Neuronal stem cell (in vitro differentiated cells): ENCODE measurements at regions not wholly inside any gene's neighbourhood (a gene's known extent, or its start where the extent isn't known, plus 50 kb on each side); places are given as distances from the start of the nearest gene placed in this dataset.

Source experiments
- DNase-seq: peaks from one replicate; pipeline ENCODE4 v3.0.0-alpha.2; 2013; ENCODE audit warnings: low spot score
- H2AFZ ChIP-seq: one replicate; pipeline ENCODE4 v1.6.1; 2013; ENCODE audit warnings: mild to moderate bottlenecking, low read length, inconsistent platforms
- H2AK5ac ChIP-seq: 2 replicates; pipeline ENCODE4 v1.6.1; 2013; ENCODE audit warnings: low read depth, mild to moderate bottlenecking, inconsistent platforms, low read length, moderate library complexity, mixed read lengths
- H2BK120ac ChIP-seq: 2 replicates; pipeline ENCODE4 v1.6.1; 2013; ENCODE audit warnings: low read depth, mild to moderate bottlenecking, inconsistent platforms, low read length, moderate library complexity, mixed read lengths
- H2BK12ac ChIP-seq: one replicate; pipeline ENCODE4 v1.6.1; 2013; ENCODE audit warnings: low read length, inconsistent platforms
- H2BK15ac ChIP-seq: 2 replicates; pipeline ENCODE4 v1.6.1; 2013; ENCODE audit warnings: mild to moderate bottlenecking, low read length, inconsistent platforms, mixed read lengths
- H2BK5ac ChIP-seq: one replicate; pipeline ENCODE4 v1.6.1; 2013; ENCODE audit warnings: inconsistent platforms, mild to moderate bottlenecking, low read length, moderate library complexity
- H3K14ac ChIP-seq: one replicate; pipeline ENCODE4 v1.6.1; 2013; ENCODE audit warnings: low read length, inconsistent platforms
- H3K18ac ChIP-seq: 2 replicates; pipeline ENCODE4 v1.6.1; 2013; ENCODE audit warnings: low read length, inconsistent platforms
- H3K23ac ChIP-seq: 2 replicates; pipeline ENCODE4 v1.6.1; 2013; ENCODE audit warnings: low read depth, mild to moderate bottlenecking, mixed read lengths, low read length, inconsistent platforms; ENCODE audit not compliant: poor library complexity
- H3K27ac ChIP-seq: replicated peaks from 3 replicates; pipeline ENCODE4 v1.5.1; 2013; ENCODE audit warnings: low read length, inconsistent platforms
- H3K27me3 ChIP-seq, 3 experiments: 2 replicates each; pipeline ENCODE4 v1.6.1; 2013; ENCODE audit warnings: low read length in 3 of 3, mild to moderate bottlenecking in 2 of 3, inconsistent platforms in 1 of 3, low read depth in 1 of 3, mixed read lengths in 1 of 3, moderate library complexity in 1 of 3; ENCODE audit not compliant: control insufficient read depth in 3 of 3, insufficient read depth in 3 of 3
- H3K36me3 ChIP-seq, 2 donors: replicated peaks in 1 of 2; 2 replicates each; pipeline ENCODE4 v1.6.1; 2013; ENCODE audit warnings: low read length in 2 of 2; ENCODE audit not compliant: control insufficient read depth in 2 of 2, insufficient read depth in 2 of 2
- H3K4ac ChIP-seq: 2 replicates; pipeline ENCODE4 v1.6.1; 2013; ENCODE audit warnings: inconsistent platforms, mild to moderate bottlenecking, low read length, moderate library complexity
- H3K4me1 ChIP-seq, 2 donors: 1 replicate in 1 of 2; 2 replicates in 1 of 2; pipeline ENCODE4 v1.6.1; 2013; ENCODE audit warnings: low read length in 2 of 2, low read depth in 1 of 2; ENCODE audit not compliant: control insufficient read depth in 2 of 2, insufficient read depth in 1 of 2
- H3K4me2 ChIP-seq: one replicate; pipeline ENCODE4 v1.6.1; 2013; ENCODE audit warnings: mild to moderate bottlenecking, low read length, inconsistent platforms; ENCODE audit not compliant: insufficient read depth, poor library complexity, severe bottlenecking
- H3K4me3 ChIP-seq, 2 donors: 2 replicates each; pipeline ENCODE4 v1.5.1; 2013; ENCODE audit warnings: low read length in 2 of 2, mild to moderate bottlenecking in 2 of 2, inconsistent platforms in 1 of 2, moderate library complexity in 1 of 2
- H3K79me1 ChIP-seq: one replicate; pipeline ENCODE4 v1.6.1; 2013; ENCODE audit warnings: low read depth, mild to moderate bottlenecking, inconsistent platforms, low read length, moderate library complexity
- H3K9ac ChIP-seq: one replicate; pipeline ENCODE4 v1.6.1; 2013; ENCODE audit warnings: mild to moderate bottlenecking, low read depth, low read length, inconsistent platforms; ENCODE audit not compliant: poor library complexity
- H3K9me3 ChIP-seq, 2 donors: replicated peaks in 1 of 2; 2 replicates each; pipeline versions ENCODE3 to v1.6.1; 2013; ENCODE audit warnings: low read length in 2 of 2, mild to moderate bottlenecking in 2 of 2, inconsistent platforms in 1 of 2, low read depth in 1 of 2, mixed read lengths in 1 of 2, moderate library complexity in 1 of 2; ENCODE audit not compliant: control insufficient read depth in 2 of 2, insufficient read depth in 1 of 2
- H4K8ac ChIP-seq: one replicate; pipeline ENCODE4 v1.6.1; 2013; ENCODE audit warnings: low read depth, mild to moderate bottlenecking, inconsistent platforms, low read length, moderate library complexity
- H4K91ac ChIP-seq: one replicate; pipeline ENCODE4 v1.6.1; 2013; ENCODE audit warnings: low read length, low read depth, mild to moderate bottlenecking, inconsistent platforms; ENCODE audit not compliant: poor library complexity
- WGBS, 2 donors: extraction: QIAGEN DNeasy Blood & Tissue Kit; methylation state at CpG; one replicate each; pipeline ENCODE4 v1.1.7; 2013; ENCODE audit warnings: missing lambda C conversion rate in 2 of 2, mixed read lengths in 1 of 2; ENCODE audit not compliant: insufficient read length in 2 of 2, insufficient replicate concordance in 1 of 2; ENCODE audit errors: extremely low coverage in 2 of 2; 5-methylcytosine and 5-hydroxymethylcytosine counted together

DNA sequence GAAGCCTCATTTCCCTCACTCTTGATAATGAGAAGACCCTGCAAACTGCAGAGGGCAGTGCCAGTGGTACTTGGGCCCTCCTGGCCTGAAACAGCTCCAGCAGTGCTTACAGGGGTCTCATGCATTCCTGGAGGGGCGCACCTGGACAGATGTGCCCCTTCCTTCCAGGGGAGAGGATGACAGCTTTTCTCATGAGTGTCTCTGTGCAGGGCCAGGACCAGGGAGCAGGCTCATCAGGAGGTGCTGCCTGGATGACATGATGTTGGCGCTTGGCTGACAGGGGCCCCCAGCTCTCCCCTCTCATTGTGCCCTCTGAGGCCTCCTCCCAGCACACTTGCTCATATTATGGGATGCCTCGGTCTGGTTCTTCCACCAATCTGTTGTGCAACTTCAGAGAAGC lies 95.1 kb upstream of the MYCN start:
- H4K8ac ChIP-seq: no peak overlapping the region
- H3K18ac ChIP-seq: no peak overlapping the region
- no peak overlapping the region for H2AFZ ChIP-seq
- no peak overlapping the region for H2AK5ac ChIP-seq
- H3K14ac ChIP-seq: no peak overlapping the region
- no peak overlapping the region for H2BK120ac ChIP-seq
- H4K91ac ChIP-seq: no peak overlapping the region
- peaks cover 0 to 5% of the 10 kb centered on the region in 2 donors for H3K9me3 ChIP-seq
- no peak overlapping the region for H3K4me3 ChIP-seq
- no CpG with 5 or more reads among the region's 3 CpGs for WGBS, 2 donors
- peaks cover 0 to 5% (median 0%) of the 10 kb centered on the region in 3 experiments for H3K27me3 ChIP-seq
- no peak overlapping the region for H3K23ac ChIP-seq
- no peak for DNase-seq
- H2BK12ac ChIP-seq: no peak overlapping the region
- no peak overlapping the region for H3K27ac ChIP-seq
- no peak overlapping the region for H2BK5ac ChIP-seq
- no peak overlapping the region for H3K4me2 ChIP-seq
- H3K79me1 ChIP-seq: no peaks in the 10 kb centered on the region
- peak overlapping the region; percentile 56 for H2BK15ac ChIP-seq
- no peaks in the 10 kb centered on the region for H3K36me3 ChIP-seq
- no peak overlapping the region for H3K9ac ChIP-seq
- H3K4ac ChIP-seq: no peak overlapping the region
- no peaks in the 10 kb centered on the region for H3K4me1 ChIP-seq

GRCh38 chr2:15845737-15846405 lies 94.5 kb upstream of the MYCN start:
- Histone ChIP-seq H3K9me3 (peaks cover 0 to 5% of the 10 kb centered on the region in 2 donors), H3K4ac (no peak overlapping the region), H2BK5ac (no peak overlapping the region), H3K27ac (no peak overlapping the region), H3K14ac (peak overlapping the region; percentile 72), H2BK12ac (no peak overlapping the region), H4K8ac (no peak overlapping the region), H3K23ac (no peak overlapping the region), H3K27me3 (peaks cover 0 to 5% (median 0%) of the 10 kb centered on the region in 3 experiments), H3K4me3 (no peak overlapping the region), H3K9ac (peak overlapping the region; percentile 46), H2AK5ac (peak overlapping the region; percentile 49), H2AFZ (no peak overlapping the region), H3K4me1 (no peaks in the 10 kb centered on the region), H4K91ac (no peak overlapping the region), H3K18ac (peak overlapping the region; percentile 77), H2BK120ac (no peak overlapping the region), H3K79me1 (no peaks in the 10 kb centered on the region), H3K4me2 (no peak overlapping the region), H2BK15ac (peak overlapping the region; percentile 56), H3K36me3 (no peaks in the 10 kb centered on the region)
- DNase-seq: no peak
- WGBS, 2 donors: no CpG with 5 or more reads among the region's 10 CpGs

DNA sequence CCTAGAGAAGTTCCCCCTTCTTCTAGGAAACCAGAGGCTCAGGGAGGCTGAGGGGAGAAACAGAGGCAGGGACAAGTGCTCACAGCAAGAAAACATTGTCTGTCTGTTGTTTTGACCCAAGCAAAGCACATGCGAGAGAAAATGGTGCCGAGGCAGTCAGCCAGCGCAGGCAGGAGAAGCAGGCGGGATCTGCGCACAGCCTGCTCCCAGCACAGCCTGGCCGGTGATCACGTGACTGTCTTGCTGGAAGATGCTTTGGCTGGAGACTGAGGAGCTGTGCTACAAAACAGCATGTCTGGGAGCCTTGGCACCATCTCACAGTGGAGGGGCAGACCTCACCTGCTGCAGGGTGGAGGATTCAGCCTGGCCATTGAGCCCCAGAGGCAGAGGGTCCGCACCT lies 93.7 kb upstream of the MYCN start:
- Histone ChIP-seq H3K4me2 (no peak overlapping the region), H2BK12ac (no peak overlapping the region), H3K18ac (peak overlapping the region; percentile 7), H3K4ac (no peak overlapping the region), H3K9ac (peak overlapping the region; percentile 53), H3K4me3 (no peak overlapping the region), H4K91ac (no peak overlapping the region), H3K4me1 (no peaks in the 10 kb centered on the region), H3K9me3 (peaks cover 0 to 5% of the 10 kb centered on the region in 2 donors), H2AK5ac (peak overlapping the region; percentile 77), H2BK15ac (peak overlapping the region; percentile 68), H3K36me3 (no peaks in the 10 kb centered on the region), H3K79me1 (no peaks in the 10 kb centered on the region), H2AFZ (no peak overlapping the region), H3K23ac (peak overlapping the region; percentile 29), H2BK5ac (no peak overlapping the region), H4K8ac (peak overlapping the region; percentile 52), H3K14ac (no peak overlapping the region), H3K27me3 (peaks cover 0 to under 1% (median 0%) of the 10 kb centered on the region in 3 experiments), H3K27ac (no peak overlapping the region), H2BK120ac (no peak overlapping the region)
- no peak for DNase-seq
- no CpG with 5 or more reads among the region's 8 CpGs for WGBS, 2 donors

GRCh38 chr2:15850534-15850933 lies 89.8 kb upstream of the MYCN start:
- no peak overlapping the region for H3K4me2 ChIP-seq
- no peak overlapping the region for H4K8ac ChIP-seq
- H2AFZ ChIP-seq: no peak overlapping the region
- H2AK5ac ChIP-seq: no peak overlapping the region
- peaks cover 0 to 2% of the 10 kb centered on the region in 2 donors for H3K9me3 ChIP-seq
- H2BK12ac ChIP-seq: no peak overlapping the region
- no peaks in the 10 kb centered on the region for H3K27me3 ChIP-seq
- H3K4me1 ChIP-seq: no peaks in the 10 kb centered on the region
- H3K14ac ChIP-seq: no peak overlapping the region
- no peak overlapping the region for H3K27ac ChIP-seq
- no peak overlapping the region for H2BK120ac ChIP-seq
- no peak overlapping the region for H3K9ac ChIP-seq
- no peak overlapping the region for H2BK5ac ChIP-seq
- no peaks in the 10 kb centered on the region for H3K79me1 ChIP-seq
- no CpG with 5 or more reads among the region's 1 CpG for WGBS, 2 donors
- no peak overlapping the region for H4K91ac ChIP-seq
- no peak for DNase-seq
- H3K23ac ChIP-seq: no peak overlapping the region
- no peak overlapping the region for H2BK15ac ChIP-seq
- no peak overlapping the region for H3K4me3 ChIP-seq
- no peak overlapping the region for H3K4ac ChIP-seq
- no peaks in the 10 kb centered on the region for H3K36me3 ChIP-seq
- H3K18ac ChIP-seq: no peak overlapping the region
